ENCODE measurements at regions not wholly inside any gene's neighbourhood (a gene's known extent, or its start where the extent isn't known, plus 50 kb on each side); places are given as distances from the start of the nearest gene placed in this dataset.

DNA sequence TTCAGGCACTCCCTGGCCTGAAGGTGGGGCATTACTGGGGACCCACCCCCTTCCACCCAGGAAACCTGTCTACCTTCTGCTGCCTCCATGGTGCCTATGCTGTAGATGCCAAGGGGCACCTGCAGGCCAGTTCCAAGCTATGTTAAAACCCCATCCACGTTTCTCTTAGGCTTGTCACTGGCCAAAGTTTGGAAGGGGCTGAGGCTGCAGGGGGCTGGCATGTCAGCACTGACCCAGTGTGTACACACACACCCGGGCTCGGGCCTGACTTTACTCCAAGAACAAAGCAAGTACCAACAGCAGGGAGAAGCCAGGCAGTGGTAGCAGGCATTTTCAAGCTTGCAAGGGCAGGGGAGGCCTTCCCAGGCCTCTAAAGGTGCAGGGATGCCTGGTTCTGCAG lies 53.8 kb upstream of the PCDH15 start:
- TF ChIP-seq POLR2A (IDR thresholded peaks at IDR 0.05; ENCODE audit: low read depth, low read length) (no peak), TAF1 (IDR thresholded peaks at IDR 0.05; ENCODE audit: low read depth, low read length) (no peak)
